Fibroblast of the conjunctiva (primary cell): ENCODE measurements at regions not wholly inside any gene's neighbourhood (a gene's known extent, or its start where the extent isn't known, plus 50 kb on each side); places are given as distances from the start of the nearest gene placed in this dataset.

Experiments
- DNase-seq: peaks from one replicate; pipeline ENCODE4 v3.0.0-alpha.2; 2010; ENCODE audit warnings: low read depth

GRCh38 chr15:31555022-31555421 lies 228.4 kb downstream of the KLF13 start:
- DNase-seq, result no peak

- DNase-seq, result no peak
Measured at GRCh38 chr15:31556494-31557150, 230.0 kb downstream of the KLF13 start.

- no peak for DNase-seq
Measured at GRCh38 chr15:31557899-31558298, 231.3 kb downstream of the KLF13 start.

- no peak for DNase-seq
Measured at GRCh38 chr15:31558840-31559239, 232.2 kb downstream of the KLF13 start.

GRCh38 chr15:31559786-31560185 lies 233.2 kb downstream of the KLF13 start:
- no peak for DNase-seq

- no peak for DNase-seq
Measured at GRCh38 chr15:31560643-31561042, 234.0 kb downstream of the KLF13 start.

- DNase-seq, result no peak
Measured at GRCh38 chr15:31561156-31561555, 234.5 kb downstream of the KLF13 start.

- DNase-seq, result no peak
Measured at GRCh38 chr15:31563001-31563400, 236.4 kb downstream of the KLF13 start.

GRCh38 chr15:31563421-31563820 lies 236.8 kb downstream of the KLF13 start:
- DNase-seq, result no peak

GRCh38 chr15:31567861-31568260 lies 241.2 kb downstream of the KLF13 start:
- DNase-seq, result no peak

GRCh38 chr15:31569836-31570235 lies 243.2 kb downstream of the KLF13 start:
- DNase-seq, result no peak

GRCh38 chr15:31570591-31570990 lies 244.0 kb downstream of the KLF13 start:
- DNase-seq, result no peak

GRCh38 chr15:31571676-31572075 lies 245.0 kb downstream of the KLF13 start:
- no peak for DNase-seq

GRCh38 chr15:31573759-31574158 lies 247.1 kb downstream of the KLF13 start:
- no peak for DNase-seq

GRCh38 chr15:31574766-31575165 lies 248.1 kb downstream of the KLF13 start:
- DNase-seq, result no peak

- DNase-seq, result no peak
Measured at GRCh38 chr15:31577108-31577507, 250.5 kb downstream of the KLF13 start.

- no peak for DNase-seq
Measured at GRCh38 chr15:31579282-31579681, 252.6 kb downstream of the KLF13 start.

GRCh38 chr15:31579976-31580375 lies 253.3 kb downstream of the KLF13 start:
- no peak for DNase-seq

GRCh38 chr15:31584195-31584594 lies 257.6 kb downstream of the KLF13 start:
- no peak for DNase-seq

- DNase-seq, result no peak
Measured at GRCh38 chr15:31585240-31585639, 258.6 kb downstream of the KLF13 start.

GRCh38 chr15:31586841-31587240 lies 260.2 kb downstream of the KLF13 start:
- no peak for DNase-seq

GRCh38 chr15:31587583-31587982 lies 260.9 kb downstream of the KLF13 start:
- DNase-seq, result no peak

- no peak for DNase-seq
Measured at GRCh38 chr15:31590609-31591008, 264.0 kb downstream of the KLF13 start.

GRCh38 chr15:31591908-31592307 lies 265.3 kb downstream of the KLF13 start:
- DNase-seq, result no peak

GRCh38 chr15:31597466-31597865 lies 270.8 kb downstream of the KLF13 start:
- no peak for DNase-seq
